ENCODE measurements at regions not wholly inside any gene's neighbourhood (a gene's known extent, or its start where the extent isn't known, plus 50 kb on each side); places are given as distances from the start of the nearest gene placed in this dataset.
"Not testable (repeated sequence)": the region's sequence is repeated elsewhere in the genome, so short reads cannot be mapped to it uniquely, and the experiment has no call there.

GRCh38 chr14:105917136-105917932 lies 391.0 kb downstream of the TMEM121 start:
- not testable (repeated sequence) for H3K27ac Mint-ChIP-seq

GRCh38 chr14:105917933-105918436 lies 391.6 kb downstream of the TMEM121 start:
- Mint-ChIP-seq H3K4me1 (ENCODE audit: low read depth) (no peaks in the 10 kb centered on the region), H3K36me3 (peaks cover 3% of the 10 kb centered on the region), H3K4me3 (no peak overlapping the region), H3K27ac (no peak overlapping the region), H3K9me3 (peaks cover 18% of the 10 kb centered on the region), H3K27me3 (peaks cover 2% of the 10 kb centered on the region)
- intact Hi-C loops (cut with micrococcal nuclease): no loop called here
- ChIA-PET POLR2A (no interaction called here), CTCF (no interaction called here)
- no peak for DNase-seq

More at GRCh38 chr14:105917136-105917932, 391.0 kb downstream of the TMEM121 start:
- peaks cover 14% of the 10 kb centered on the region for H3K9me3 Mint-ChIP-seq
- intact Hi-C loops (cut with micrococcal nuclease); DNase-seq; H3K4me3 Mint-ChIP-seq; H3K36me3 Mint-ChIP-seq; CTCF ChIA-PET; H3K4me1 Mint-ChIP-seq (ENCODE audit: low read depth); POLR2A ChIA-PET; H3K27me3 Mint-ChIP-seq: not testable (repeated sequence)

- H3K4me1 Mint-ChIP-seq (ENCODE audit: low read depth): no peaks in the 10 kb centered on the region
- CTCF ChIA-PET: no interaction called here
- DNase-seq: no peak
- intact Hi-C loops (cut with micrococcal nuclease): no loop called here
- peaks cover 18% of the 10 kb centered on the region for H3K9me3 Mint-ChIP-seq
- no peak overlapping the region for H3K4me3 Mint-ChIP-seq
- POLR2A ChIA-PET: no interaction called here
- H3K27ac Mint-ChIP-seq: no peak overlapping the region
- peaks cover 2% of the 10 kb centered on the region for H3K27me3 Mint-ChIP-seq
- H3K36me3 Mint-ChIP-seq: peaks cover 3% of the 10 kb centered on the region
Observed at GRCh38 chr14:105918496-105919262, 392.3 kb downstream of the TMEM121 start.

- Mint-ChIP-seq H3K27ac (no peak overlapping the region), H3K4me1 (ENCODE audit: low read depth) (no peaks in the 10 kb centered on the region), H3K36me3 (peaks cover 3% of the 10 kb centered on the region), H3K4me3 (no peak overlapping the region), H3K9me3 (peaks cover 18% of the 10 kb centered on the region), H3K27me3 (peaks cover 2% of the 10 kb centered on the region)
- intact Hi-C loops (cut with micrococcal nuclease): no loop called here
- DNase-seq: no peak
- ChIA-PET CTCF (no interaction called here), POLR2A (no interaction called here)
Observed at GRCh38 chr14:105919458-105920150, 393.2 kb downstream of the TMEM121 start.

GRCh38 chr14:105920151-105920700 lies 393.8 kb downstream of the TMEM121 start:
- CTCF ChIA-PET; DNase-seq; H3K27me3 Mint-ChIP-seq; H3K36me3 Mint-ChIP-seq; H3K27ac Mint-ChIP-seq; POLR2A ChIA-PET; H3K4me3 Mint-ChIP-seq; intact Hi-C loops (cut with micrococcal nuclease); H3K4me1 Mint-ChIP-seq (ENCODE audit: low read depth): not testable (repeated sequence)
- H3K9me3 Mint-ChIP-seq: peaks cover 18% of the 10 kb centered on the region

- DNase-seq; POLR2A ChIA-PET; H3K4me3 Mint-ChIP-seq; H3K27me3 Mint-ChIP-seq; H3K36me3 Mint-ChIP-seq; H3K4me1 Mint-ChIP-seq (ENCODE audit: low read depth); H3K27ac Mint-ChIP-seq; intact Hi-C loops (cut with micrococcal nuclease); CTCF ChIA-PET: not testable (repeated sequence)
- H3K9me3 Mint-ChIP-seq: peaks cover 12% of the 10 kb centered on the region
Observed at GRCh38 chr14:105920803-105921755, 394.7 kb downstream of the TMEM121 start.

GRCh38 chr14:105921781-105922180 lies 395.4 kb downstream of the TMEM121 start:
- H3K9me3 Mint-ChIP-seq; H3K27me3 Mint-ChIP-seq; H3K36me3 Mint-ChIP-seq; intact Hi-C loops (cut with micrococcal nuclease); H3K4me1 Mint-ChIP-seq (ENCODE audit: low read depth); POLR2A ChIA-PET; H3K27ac Mint-ChIP-seq; CTCF ChIA-PET; H3K4me3 Mint-ChIP-seq; DNase-seq: not testable (repeated sequence)

- H3K9me3 Mint-ChIP-seq; intact Hi-C loops (cut with micrococcal nuclease); POLR2A ChIA-PET; H3K4me3 Mint-ChIP-seq; CTCF ChIA-PET; H3K4me1 Mint-ChIP-seq (ENCODE audit: low read depth); H3K27ac Mint-ChIP-seq; H3K27me3 Mint-ChIP-seq; H3K36me3 Mint-ChIP-seq; DNase-seq: not testable (repeated sequence)
Observed at GRCh38 chr14:105923520-105924191, 397.3 kb downstream of the TMEM121 start.

GRCh38 chr14:105924951-105925591 lies 398.7 kb downstream of the TMEM121 start:
- Mint-ChIP-seq H3K4me1 (ENCODE audit: low read depth) (no peaks in the 10 kb centered on the region), H3K4me3 (no peak overlapping the region)
- intact Hi-C loops (cut with micrococcal nuclease): no loop called here

GRCh38 chr14:105925615-105926372 lies 399.4 kb downstream of the TMEM121 start:
- Mint-ChIP-seq H3K9me3 (peaks cover 4% of the 10 kb centered on the region), H3K36me3 (no peaks in the 10 kb centered on the region), H3K27ac (no peak overlapping the region), H3K4me1 (ENCODE audit: low read depth) (no peaks in the 10 kb centered on the region), H3K27me3 (peaks cover 12% of the 10 kb centered on the region), H3K4me3 (no peak overlapping the region)
- ChIA-PET POLR2A (no interaction called here), CTCF (no interaction called here)
- intact Hi-C loops (cut with micrococcal nuclease): no loop called here
- DNase-seq: no peak

More at GRCh38 chr14:105924951-105925591, 398.7 kb downstream of the TMEM121 start:
- POLR2A ChIA-PET: no interaction called here
- H3K27me3 Mint-ChIP-seq: peaks cover 6% of the 10 kb centered on the region
- CTCF ChIA-PET: no interaction called here
- DNase-seq: no peak
- no peaks in the 10 kb centered on the region for H3K36me3 Mint-ChIP-seq
- H3K27ac Mint-ChIP-seq: no peak overlapping the region
- peaks cover 4% of the 10 kb centered on the region for H3K9me3 Mint-ChIP-seq

Data from activated CD4-positive, alpha-beta memory T cell treated with anti-CD3 and anti-CD28 coated beads for 36 hours (primary cell).